Mucosa of rectum (tissue), 2 donors: ENCODE measurements at regions not wholly inside any gene's neighbourhood (a gene's known extent, or its start where the extent isn't known, plus 50 kb on each side); places are given as distances from the start of the nearest gene placed in this dataset.

Source experiments
- H3K27ac ChIP-seq, 2 donors: one replicate each; pipeline ENCODE4 v1.7.0; 2013; ENCODE audit warnings: inconsistent platforms in 2 of 2, low read depth in 2 of 2, low read length in 2 of 2
- H3K27me3 ChIP-seq, 2 donors: one replicate each; pipeline ENCODE4 v1.7.0; 2013; ENCODE audit warnings: low read length in 2 of 2; ENCODE audit not compliant: control insufficient read depth in 2 of 2, insufficient read depth in 2 of 2
- H3K36me3 ChIP-seq, 2 donors: one replicate each; pipeline ENCODE4 v1.7.0; 2013; ENCODE audit warnings: low read length in 2 of 2; ENCODE audit not compliant: control insufficient read depth in 2 of 2, insufficient read depth in 2 of 2
- H3K4me1 ChIP-seq, 2 donors: one replicate each; pipeline ENCODE4 v1.7.0; 2013; ENCODE audit warnings: low read length in 2 of 2, mild to moderate bottlenecking in 1 of 2; ENCODE audit not compliant: control insufficient read depth in 2 of 2, insufficient read depth in 2 of 2
- H3K4me3 ChIP-seq, 2 donors: one replicate each; pipeline ENCODE4 v1.7.0; 2013; ENCODE audit warnings: low read length in 2 of 2
- H3K9ac ChIP-seq, 2 donors: one replicate each; pipeline ENCODE4 v1.7.0; 2013; ENCODE audit warnings: low read length in 2 of 2, low read depth in 1 of 2, mild to moderate bottlenecking in 1 of 2
- H3K9me3 ChIP-seq, 2 donors: one replicate each; pipeline ENCODE4 v1.7.0; 2013; ENCODE audit warnings: low read length in 2 of 2; ENCODE audit not compliant: control insufficient read depth in 2 of 2
- donor health status: healthy.
- donor health status: Normal muscosa, but diverticular disease.

DNA sequence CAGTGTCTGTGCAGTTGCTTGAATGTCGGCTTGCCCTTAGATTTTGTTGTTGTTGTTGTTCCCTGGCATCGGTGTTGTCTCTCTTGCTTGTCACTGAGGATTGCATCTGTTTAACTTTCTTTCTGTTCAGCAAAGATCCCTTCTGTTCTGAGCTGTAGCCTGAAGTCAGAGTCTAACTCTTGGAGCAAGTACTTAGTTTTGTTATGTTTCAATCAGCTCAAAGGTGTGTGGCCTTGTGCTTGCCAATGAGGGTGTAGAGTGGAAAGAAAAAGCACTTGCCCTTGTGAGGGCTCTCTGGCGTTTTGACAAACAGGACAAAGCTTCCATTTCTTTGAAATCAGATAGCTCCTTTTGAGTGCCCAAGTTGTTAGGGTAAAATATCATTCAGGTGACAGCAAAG, 757.1 kb upstream of the CDH7 start:
- Histone ChIP-seq H3K27ac (no peak overlapping the region), H3K4me3 (no peak overlapping the region), H3K27me3 (no peaks in the 10 kb centered on the region)

DNA sequence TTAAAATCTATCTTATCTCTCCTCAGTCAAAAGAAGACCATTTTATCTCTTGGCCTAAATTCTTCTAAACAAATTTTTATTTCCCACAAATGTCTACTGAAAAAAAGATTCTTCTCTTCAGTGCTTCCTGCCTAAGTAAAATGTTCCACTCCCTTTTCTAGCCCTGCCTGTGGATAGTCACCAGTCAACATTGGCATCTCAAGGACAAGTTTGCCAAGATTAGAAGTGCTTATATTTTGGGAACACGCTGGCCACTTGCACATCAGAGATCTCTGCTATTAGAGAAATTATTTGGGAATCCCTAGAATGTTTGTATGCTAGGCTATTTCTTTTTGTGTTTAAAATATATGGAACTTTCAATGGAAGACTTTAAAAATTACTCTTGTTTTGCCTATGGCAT, 758.2 kb upstream of the CDH7 start:
- no peaks in the 10 kb centered on the region for H3K9me3 ChIP-seq
- H3K4me1 ChIP-seq, result no peaks in the 10 kb centered on the region
- no peaks in the 10 kb centered on the region for H3K27me3 ChIP-seq
- H3K4me3 ChIP-seq, result no peak overlapping the region
- H3K9ac ChIP-seq, result no peak overlapping the region
- H3K27ac ChIP-seq, result no peak overlapping the region
- H3K36me3 ChIP-seq, result no peaks in the 10 kb centered on the region

More for the DNA sequence above, 757.1 kb upstream of the CDH7 start:
- H3K36me3 ChIP-seq, result no peaks in the 10 kb centered on the region
- H3K9ac ChIP-seq, result no peak overlapping the region
- no peaks in the 10 kb centered on the region for H3K9me3 ChIP-seq
- H3K4me1 ChIP-seq, result no peaks in the 10 kb centered on the region

DNA sequence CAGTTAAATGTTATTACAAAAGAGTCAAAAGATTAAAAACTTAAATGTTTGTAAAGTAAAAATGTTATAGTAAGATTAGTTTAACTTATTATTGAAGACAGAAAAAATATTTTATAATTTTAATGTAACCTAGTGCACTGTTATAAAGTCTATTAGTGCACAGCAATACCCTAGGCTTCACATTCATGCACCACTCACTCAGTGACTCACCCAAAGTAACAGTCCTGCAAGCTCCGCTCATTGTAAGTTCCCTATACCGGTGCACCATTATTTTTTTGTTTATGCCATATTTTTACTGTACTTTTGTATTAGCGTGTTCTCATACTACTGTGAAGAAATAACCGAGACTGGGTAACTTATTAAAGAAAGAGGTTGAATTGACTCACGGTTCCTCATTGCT, 759.7 kb upstream of the CDH7 start:
- H3K27ac ChIP-seq, result no peak overlapping the region
- no peaks in the 10 kb centered on the region for H3K27me3 ChIP-seq
- H3K9ac ChIP-seq, result no peak overlapping the region
- no peaks in the 10 kb centered on the region for H3K36me3 ChIP-seq
- no peaks in the 10 kb centered on the region for H3K4me1 ChIP-seq
- H3K9me3 ChIP-seq, result no peaks in the 10 kb centered on the region
- H3K4me3 ChIP-seq, result no peak overlapping the region

DNA sequence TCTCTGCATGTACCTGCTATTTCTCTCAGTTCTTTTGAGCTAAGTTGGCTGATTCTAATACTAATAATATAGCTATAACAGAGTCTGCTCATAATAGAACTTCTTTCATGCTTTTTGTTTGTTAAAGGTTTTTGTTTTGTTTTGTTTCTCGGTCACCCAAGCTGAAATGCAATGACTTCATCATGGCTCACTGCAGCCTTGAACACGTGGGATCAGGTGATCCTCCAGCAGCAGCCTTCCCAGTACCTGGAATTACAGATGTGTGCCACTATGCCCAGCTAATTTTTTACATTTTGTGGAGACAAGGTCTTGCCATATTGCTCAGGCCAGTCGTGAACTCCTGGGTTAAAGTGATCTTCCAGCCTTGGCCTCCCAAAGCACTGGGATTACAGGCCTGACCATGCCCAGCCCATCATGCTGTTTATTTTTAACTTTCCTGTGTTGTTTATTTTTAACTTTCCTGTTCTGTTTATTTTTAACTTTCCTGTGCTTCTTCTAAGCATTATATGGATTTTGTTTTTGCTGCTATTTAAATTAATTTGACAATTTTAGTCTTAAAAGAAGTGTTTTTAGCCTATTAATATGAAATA, 763.8 kb upstream of the CDH7 start:
- Histone ChIP-seq H3K9me3 (no peaks in the 10 kb centered on the region), H3K27me3 (no peaks in the 10 kb centered on the region), H3K9ac (no peak overlapping the region), H3K36me3 (no peaks in the 10 kb centered on the region), H3K4me3 (no peak overlapping the region), H3K27ac (no peak overlapping the region), H3K4me1 (no peaks in the 10 kb centered on the region)

DNA sequence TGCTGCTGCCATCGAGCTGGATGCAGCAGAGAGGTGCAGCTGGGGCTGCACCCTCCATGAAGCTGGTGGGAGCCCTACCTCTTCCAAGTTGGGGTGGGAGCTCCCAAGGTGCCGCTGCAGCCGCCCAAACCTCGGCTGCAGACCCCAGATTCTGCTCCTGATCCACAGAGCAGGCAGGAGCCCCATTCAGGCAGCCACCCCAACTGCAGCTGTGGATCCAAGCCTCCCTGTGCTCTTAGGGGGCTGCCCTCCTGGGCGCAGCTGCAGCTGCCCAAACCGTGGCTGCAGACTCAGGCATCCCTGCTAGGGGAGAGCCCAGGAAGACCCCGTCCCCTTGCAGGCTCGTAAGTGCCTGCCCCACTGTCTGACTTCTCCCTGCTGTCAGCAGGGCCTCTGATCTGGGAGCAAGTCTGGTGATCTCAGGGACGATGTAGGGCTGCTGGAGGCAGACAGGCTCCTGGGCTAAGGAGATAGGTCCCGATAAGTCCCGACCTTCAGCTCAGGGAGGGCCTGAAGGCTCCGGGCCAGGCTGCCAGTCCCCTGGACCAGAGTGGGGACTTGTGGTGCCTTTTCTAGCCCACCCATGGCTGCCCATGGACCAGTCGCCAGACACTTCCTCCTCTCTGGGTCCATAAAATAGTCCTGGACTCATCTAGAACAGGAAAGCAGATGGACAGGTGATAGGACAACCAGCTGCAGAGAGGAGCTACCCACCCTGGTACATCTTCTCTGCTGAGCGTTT, 767.1 kb upstream of the CDH7 start:
- Histone ChIP-seq H3K4me3 (no peak overlapping the region), H3K27ac (no peak overlapping the region), H3K9me3 (no peaks in the 10 kb centered on the region), H3K27me3 (no peaks in the 10 kb centered on the region), H3K4me1 (no peaks in the 10 kb centered on the region), H3K36me3 (no peaks in the 10 kb centered on the region), H3K9ac (no peak overlapping the region)

DNA sequence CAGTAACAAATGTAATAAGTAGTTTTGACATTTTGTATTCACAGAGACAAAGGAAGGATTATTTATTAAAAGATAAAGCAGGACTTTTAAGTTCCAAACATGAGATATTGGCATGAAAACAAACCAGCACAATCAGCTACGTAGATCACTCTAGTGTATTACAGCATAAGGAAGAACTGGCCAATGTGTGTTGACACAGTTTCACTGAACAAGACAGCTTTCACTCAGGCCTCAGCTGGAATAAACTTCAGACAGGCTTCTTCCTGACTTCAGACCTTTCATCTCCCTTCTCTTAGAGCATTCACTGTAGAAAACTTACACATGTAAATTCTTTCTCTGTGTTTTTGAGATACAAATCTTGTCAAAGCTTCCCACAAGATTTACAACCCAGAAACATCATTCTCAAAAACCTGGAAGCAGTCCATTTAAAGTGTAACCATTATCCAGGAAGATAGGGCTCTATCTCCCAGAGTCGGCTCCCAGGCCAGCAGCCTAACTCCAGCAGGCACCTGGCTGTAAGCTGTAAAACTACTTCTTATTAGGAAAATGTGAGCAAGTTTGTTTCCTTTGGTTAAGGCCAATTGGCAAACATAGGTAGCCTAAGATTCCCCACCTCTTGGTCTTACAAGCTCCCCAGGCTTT, 768.3 kb upstream of the CDH7 start:
- H3K36me3 ChIP-seq, result no peaks in the 10 kb centered on the region
- H3K27me3 ChIP-seq, result no peaks in the 10 kb centered on the region
- H3K4me1 ChIP-seq, result no peaks in the 10 kb centered on the region
- no peaks in the 10 kb centered on the region for H3K9me3 ChIP-seq
- H3K4me3 ChIP-seq, result no peak overlapping the region
- peak overlapping the region in 1 of 2 donors; percentile 52 for H3K27ac ChIP-seq
- H3K9ac ChIP-seq, result no peak overlapping the region

DNA sequence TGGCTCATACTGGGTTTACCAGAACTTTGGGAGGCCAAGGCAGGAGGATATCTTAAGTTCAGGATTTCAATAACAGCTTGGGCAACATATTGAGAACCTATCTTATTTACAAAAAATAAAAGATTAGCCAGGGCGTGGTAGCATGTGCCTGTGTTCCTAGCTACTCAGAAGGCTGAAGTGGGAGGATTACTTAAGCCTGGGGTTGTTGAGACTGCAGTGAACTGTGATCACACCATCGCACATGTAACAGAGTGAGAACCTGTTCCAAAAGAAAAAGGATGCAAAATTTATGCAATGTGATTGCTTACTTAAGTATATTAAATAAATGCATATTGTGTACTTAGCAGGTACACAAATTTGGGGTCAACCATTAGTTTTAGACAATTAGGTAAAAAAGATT, 768.9 kb upstream of the CDH7 start:
- no peak overlapping the region for H3K4me3 ChIP-seq
- H3K27me3 ChIP-seq, result no peaks in the 10 kb centered on the region
- H3K9me3 ChIP-seq, result no peaks in the 10 kb centered on the region
- H3K4me1 ChIP-seq, result no peaks in the 10 kb centered on the region
- no peak overlapping the region for H3K27ac ChIP-seq
- H3K9ac ChIP-seq, result no peak overlapping the region
- H3K36me3 ChIP-seq, result no peaks in the 10 kb centered on the region

DNA sequence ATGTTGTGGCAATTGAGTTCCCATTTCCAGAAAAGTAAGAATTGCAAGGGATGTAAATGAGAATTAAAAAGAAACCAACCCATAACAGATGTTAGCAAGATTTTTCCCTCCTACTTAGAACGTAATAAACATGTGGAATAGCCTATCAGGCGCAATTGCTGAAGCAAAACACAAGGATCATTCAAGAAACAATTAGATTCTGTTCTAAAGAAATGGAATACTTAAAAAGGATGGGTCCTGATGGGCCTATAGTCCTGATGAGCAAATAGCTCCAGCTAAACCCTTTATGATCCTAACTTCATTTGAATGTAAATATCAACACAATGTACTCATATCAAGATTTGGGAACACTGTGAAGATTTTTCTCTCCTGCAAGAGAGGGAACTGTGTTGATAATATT, 771.0 kb upstream of the CDH7 start:
- no peaks in the 10 kb centered on the region for H3K9me3 ChIP-seq
- H3K9ac ChIP-seq, result no peak overlapping the region
- H3K36me3 ChIP-seq, result no peaks in the 10 kb centered on the region
- H3K4me3 ChIP-seq, result no peak overlapping the region
- no peaks in the 10 kb centered on the region for H3K4me1 ChIP-seq
- no peaks in the 10 kb centered on the region for H3K27me3 ChIP-seq
- no peak overlapping the region for H3K27ac ChIP-seq

DNA sequence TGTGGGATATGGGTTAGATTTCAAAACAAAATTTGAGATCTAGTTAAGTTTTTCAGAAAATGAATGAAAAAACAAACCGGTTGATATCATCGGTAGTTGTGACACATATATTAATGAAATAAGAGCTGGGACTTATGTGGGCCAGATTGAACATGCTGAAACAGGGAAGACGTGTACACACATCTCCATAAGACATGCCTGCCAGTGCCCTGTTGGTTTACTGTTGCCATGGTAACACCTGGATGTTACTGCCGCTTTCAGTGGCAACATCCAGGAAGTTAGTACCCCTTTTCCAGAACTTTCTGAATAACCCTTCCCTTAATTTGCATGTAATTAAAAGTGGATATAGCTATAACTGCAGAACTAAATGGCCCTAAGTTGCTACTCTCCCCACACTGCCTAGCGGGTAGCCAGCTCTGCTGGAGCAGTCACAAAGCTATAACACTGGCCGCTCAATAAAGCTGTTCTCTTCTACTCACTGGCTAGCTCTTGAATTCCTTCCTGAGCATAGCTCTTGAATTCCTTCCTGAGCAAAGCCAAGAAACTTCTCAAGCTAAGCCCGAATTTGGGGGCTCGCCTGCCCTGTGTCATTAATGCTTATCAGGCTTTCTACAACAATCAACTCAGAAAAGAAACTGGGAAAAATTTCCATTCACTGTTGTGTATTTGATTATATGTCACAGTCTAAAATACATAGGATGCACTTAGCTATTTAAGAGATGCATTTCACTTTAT, 776.3 kb upstream of the CDH7 start:
- no peaks in the 10 kb centered on the region for H3K4me1 ChIP-seq
- no peaks in the 10 kb centered on the region for H3K36me3 ChIP-seq
- no peaks in the 10 kb centered on the region for H3K27me3 ChIP-seq
- H3K4me3 ChIP-seq, result no peak overlapping the region
- no peak overlapping the region for H3K9ac ChIP-seq
- no peak overlapping the region for H3K27ac ChIP-seq
- no peaks in the 10 kb centered on the region for H3K9me3 ChIP-seq

DNA sequence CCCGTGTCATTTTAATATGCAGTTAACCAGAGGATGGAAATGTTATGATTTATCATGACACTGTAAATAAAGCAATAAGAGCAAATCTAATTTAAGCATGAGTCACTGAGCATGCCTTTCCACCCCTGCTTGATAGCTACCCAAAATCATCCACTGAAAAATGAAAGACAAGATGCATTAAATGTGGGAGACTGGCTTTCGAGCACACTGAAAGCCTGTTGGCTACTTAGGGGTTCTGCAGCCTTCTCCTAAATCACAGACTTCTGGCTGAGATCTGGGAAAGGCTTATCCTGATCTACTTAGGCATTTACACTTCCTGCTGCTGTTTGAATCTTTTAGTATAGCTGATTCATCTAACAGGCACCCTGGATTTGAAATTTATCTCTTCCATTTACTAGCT, 778.3 kb upstream of the CDH7 start:
- Histone ChIP-seq H3K9ac (no peak overlapping the region), H3K4me1 (no peaks in the 10 kb centered on the region), H3K27me3 (no peaks in the 10 kb centered on the region), H3K4me3 (no peak overlapping the region), H3K27ac (no peak overlapping the region), H3K36me3 (no peaks in the 10 kb centered on the region), H3K9me3 (no peaks in the 10 kb centered on the region)
